ENCODE measurements at regions not wholly inside any gene's neighbourhood (a gene's known extent, or its start where the extent isn't known, plus 50 kb on each side); places are given as distances from the start of the nearest gene placed in this dataset.

DNA sequence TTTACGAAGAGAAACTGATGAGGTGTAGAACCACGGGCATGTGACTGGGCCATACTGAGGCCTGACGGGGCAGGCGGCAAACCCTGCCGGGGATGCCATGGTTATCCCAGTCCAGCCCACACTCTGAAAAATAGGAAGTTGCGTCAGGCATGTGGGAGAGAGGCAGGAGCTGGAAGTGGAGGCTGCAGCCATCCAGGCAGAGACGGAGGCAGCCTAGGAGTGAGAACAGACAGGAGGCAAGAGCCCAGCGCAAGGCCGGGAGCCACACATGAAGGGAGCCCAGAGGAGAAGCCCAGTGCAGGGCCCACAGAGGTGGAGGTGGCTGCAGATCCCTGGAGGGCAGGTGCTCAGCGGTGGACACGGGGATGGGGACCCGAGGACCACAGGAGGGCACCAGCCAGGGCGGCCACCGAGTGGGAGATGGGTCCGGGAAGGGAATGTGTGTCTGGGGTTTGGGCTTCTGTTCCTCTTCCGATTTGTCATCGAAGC is 175.2 kb upstream of the PPP2R2D start:
- TF ChIP-seq GATA3 (IDR thresholded peaks at IDR 0.05; ENCODE audit: low read depth, low read length) (no peak), GATA2 (IDR thresholded peaks at IDR 0.05; ENCODE audit: low read depth, low read length) (no peak)

Data from SH-SY5Y (cell line).